CD14-positive monocyte (primary cell): ENCODE measurements at regions not wholly inside any gene's neighbourhood (a gene's known extent, or its start where the extent isn't known, plus 50 kb on each side); places are given as distances from the start of the nearest gene placed in this dataset.
A peak's percentile ranks its signal among the peaks of the same experiment; 100 is the strongest.

Experiments used
- DNase-seq, 3 donors: peaks; one replicate each; pipeline ENCODE4 v3.0.0-alpha.2; 2011 to 2022
- H2AFZ ChIP-seq: 2 replicates; pipeline ENCODE4 v1.6.0; 2012; ENCODE audit warnings: mild to moderate bottlenecking, low read depth, low read length, inconsistent platforms; ENCODE audit not compliant: insufficient read depth, poor library complexity, severe bottlenecking
- H3K27ac ChIP-seq, 2 donors: 1 replicate in 1 of 2; 2 replicates in 1 of 2; pipeline ENCODE4 v1.5.1; 2012 to 2013; ENCODE audit warnings: low read length in 2 of 2, control low read depth in 1 of 2, inconsistent platforms in 1 of 2, low read depth in 1 of 2, mild to moderate bottlenecking in 1 of 2
- H3K27me3 ChIP-seq, 2 donors: one replicate each; pipeline versions ENCODE4 v1.6.0 to v1.6.1; 2011 to 2013; ENCODE audit warnings: low read length in 2 of 2; ENCODE audit not compliant: control insufficient read depth in 2 of 2, insufficient read depth in 2 of 2
- H3K36me3 ChIP-seq, 2 donors: replicated peaks in 1 of 2; 1 replicate in 1 of 2; 2 replicates in 1 of 2; pipeline versions ENCODE4 v1.5.1 to v1.6.1; 2012 to 2013; ENCODE audit warnings: low read length in 2 of 2, control low read depth in 1 of 2, inconsistent platforms in 1 of 2, mild to moderate bottlenecking in 1 of 2; ENCODE audit not compliant: insufficient read depth in 2 of 2, control insufficient read depth in 1 of 2
- H3K4me1 ChIP-seq, 2 donors: 1 replicate in 1 of 2; 2 replicates in 1 of 2; pipeline versions ENCODE4 v1.5.1 to v1.6.1; 2012 to 2013; ENCODE audit warnings: low read length in 2 of 2, control low read depth in 1 of 2, inconsistent platforms in 1 of 2, mild to moderate bottlenecking in 1 of 2, moderate library complexity in 1 of 2; ENCODE audit not compliant: insufficient read depth in 2 of 2, control insufficient read depth in 1 of 2
- H3K4me2 ChIP-seq: replicated peaks from 2 replicates; pipeline ENCODE3; 2012; ENCODE audit warnings: low read length, moderate library complexity, mild to moderate bottlenecking; ENCODE audit not compliant: poor library complexity, severe bottlenecking; ENCODE audit errors: extremely low read depth
- H3K4me3 ChIP-seq, 3 experiments: fragments of 200-600 bp in 1 of 3; sonication (generic) in 1 of 3; replicated peaks in 1 of 3; 1 replicate in 2 of 3; 2 replicates in 1 of 3; pipeline ENCODE4 v1.5.1; 2011 to 2013; ENCODE audit warnings: low read length in 3 of 3, mild to moderate bottlenecking in 3 of 3, control low read depth in 2 of 3, low read depth in 2 of 3, inconsistent platforms in 1 of 3, moderate library complexity in 1 of 3
- H3K79me2 ChIP-seq: 2 replicates; pipeline ENCODE4 v1.6.0; 2012; ENCODE audit warnings: mild to moderate bottlenecking, control low read depth, inconsistent platforms, low read length, moderate library complexity; ENCODE audit not compliant: insufficient read depth
- H3K9ac ChIP-seq: 2 replicates; pipeline ENCODE4 v1.6.0; 2017; ENCODE audit warnings: low read length, mild to moderate bottlenecking; ENCODE audit not compliant: insufficient read depth, poor library complexity, severe bottlenecking
- H3K9me3 ChIP-seq, 2 donors: replicated peaks in 1 of 2; 1 replicate in 1 of 2; 2 replicates in 1 of 2; pipeline versions ENCODE4 v1.5.1 to v1.6.1; 2012 to 2013; ENCODE audit warnings: low read length in 2 of 2, control low read depth in 1 of 2; ENCODE audit not compliant: control insufficient read depth in 1 of 2, insufficient read depth in 1 of 2
- H4K20me1 ChIP-seq: 2 replicates; pipeline ENCODE4 v1.6.0; 2012; ENCODE audit warnings: mild to moderate bottlenecking, low read length, control low read depth, moderate library complexity; ENCODE audit not compliant: insufficient read depth
- H3K27ac Mint-ChIP-seq, 7 donors: one replicate each; pipeline ENCODE4 v1.8.0; 2020; ENCODE audit warnings: mild to moderate bottlenecking in 7 of 7, mixed read lengths in 7 of 7, moderate library complexity in 6 of 7, inconsistent platforms in 2 of 7
- H3K27me3 Mint-ChIP-seq, 3 donors: one replicate each; pipeline ENCODE4 v1.8.0; 2021 to 2022; ENCODE audit warnings: low read depth in 3 of 3, mild to moderate bottlenecking in 3 of 3, mixed read lengths in 3 of 3, moderate library complexity in 3 of 3, inconsistent platforms in 1 of 3
- H3K36me3 Mint-ChIP-seq, 2 donors: one replicate each; pipeline ENCODE4 v1.8.0; 2020; ENCODE audit warnings: mixed read lengths in 2 of 2, inconsistent platforms in 1 of 2, mild to moderate bottlenecking in 1 of 2
- H3K4me1 Mint-ChIP-seq: one replicate; pipeline ENCODE4 v1.8.0; 2020; ENCODE audit warnings: mild to moderate bottlenecking, mixed read lengths
- H3K4me3 Mint-ChIP-seq, 2 donors: one replicate each; pipeline ENCODE4 v1.8.0; 2020; ENCODE audit warnings: mild to moderate bottlenecking in 2 of 2, mixed read lengths in 2 of 2, moderate library complexity in 1 of 2
- H3K9me3 Mint-ChIP-seq, 7 donors: one replicate each; pipeline ENCODE4 v1.8.0; 2020 to 2022; ENCODE audit warnings: mixed read lengths in 7 of 7, mild to moderate bottlenecking in 6 of 7, moderate library complexity in 6 of 7, inconsistent platforms in 2 of 7
- WGBS: methylation state at CpG from one replicate; pipeline ENCODE4 v1.1.5; 2013; ENCODE audit warnings: missing lambda C conversion rate; ENCODE audit not compliant: insufficient coverage; 5-methylcytosine and 5-hydroxymethylcytosine counted together
- intact Hi-C, 2 donors: fragments of 100-400 bp; cut with micrococcal nuclease; formaldehyde crosslinking; loops; one replicate each; pipeline versions ENCODE4 v1.15.0 to v1.15.1; 2023
- TF ChIP-seq, protein P1 (sequence below): fragments of 200-600 bp; IDR thresholded peaks from one replicate; pipeline ENCODE4 v1.8.0; 2022; ENCODE audit warnings: antibody characterized with exemption, mild to moderate bottlenecking

DNA sequence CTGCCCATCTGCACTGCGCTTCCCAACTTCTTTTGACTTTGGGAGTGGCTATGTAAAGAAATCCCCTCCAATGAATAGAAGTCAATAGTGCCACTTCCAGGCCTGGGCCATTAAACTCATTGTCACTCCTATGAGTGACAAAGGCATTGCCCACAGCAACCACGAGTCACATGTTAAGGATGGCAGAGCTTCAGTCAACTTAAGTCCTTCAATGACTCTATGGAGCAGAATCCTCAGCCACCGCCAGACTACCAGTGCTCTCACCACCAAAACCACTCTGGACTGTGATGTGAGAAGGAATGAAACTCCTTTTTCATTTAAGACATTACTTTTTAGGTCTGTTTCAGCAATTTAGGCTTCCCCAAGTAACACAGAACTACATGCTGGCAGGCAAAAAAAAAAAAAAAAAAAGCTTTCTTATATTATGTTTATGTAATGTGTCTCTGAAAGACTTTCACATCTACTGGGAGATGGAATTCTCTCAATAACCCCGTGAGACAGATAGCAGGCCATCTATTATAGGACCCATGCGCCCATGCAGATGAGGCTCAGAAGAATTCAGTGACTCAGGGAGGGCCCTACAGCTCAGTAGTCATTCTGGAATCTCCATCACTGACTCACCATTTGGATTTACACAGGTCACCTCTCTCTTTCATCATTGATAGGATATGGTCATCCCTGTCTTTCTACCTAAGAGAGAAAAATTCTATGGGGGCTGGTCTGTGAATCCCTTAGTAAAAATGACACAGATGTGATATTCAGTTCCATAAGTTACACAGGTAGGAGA lies 180.5 kb downstream of the CEMIP2 start:
- no peaks in the 10 kb centered on the region for H3K4me1 Mint-ChIP-seq
- TF ChIP-seq, protein P1, sequence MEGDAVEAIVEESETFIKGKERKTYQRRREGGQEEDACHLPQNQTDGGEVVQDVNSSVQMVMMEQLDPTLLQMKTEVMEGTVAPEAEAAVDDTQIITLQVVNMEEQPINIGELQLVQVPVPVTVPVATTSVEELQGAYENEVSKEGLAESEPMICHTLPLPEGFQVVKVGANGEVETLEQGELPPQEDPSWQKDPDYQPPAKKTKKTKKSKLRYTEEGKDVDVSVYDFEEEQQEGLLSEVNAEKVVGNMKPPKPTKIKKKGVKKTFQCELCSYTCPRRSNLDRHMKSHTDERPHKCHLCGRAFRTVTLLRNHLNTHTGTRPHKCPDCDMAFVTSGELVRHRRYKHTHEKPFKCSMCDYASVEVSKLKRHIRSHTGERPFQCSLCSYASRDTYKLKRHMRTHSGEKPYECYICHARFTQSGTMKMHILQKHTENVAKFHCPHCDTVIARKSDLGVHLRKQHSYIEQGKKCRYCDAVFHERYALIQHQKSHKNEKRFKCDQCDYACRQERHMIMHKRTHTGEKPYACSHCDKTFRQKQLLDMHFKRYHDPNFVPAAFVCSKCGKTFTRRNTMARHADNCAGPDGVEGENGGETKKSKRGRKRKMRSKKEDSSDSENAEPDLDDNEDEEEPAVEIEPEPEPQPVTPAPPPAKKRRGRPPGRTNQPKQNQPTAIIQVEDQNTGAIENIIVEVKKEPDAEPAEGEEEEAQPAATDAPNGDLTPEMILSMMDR, result no peak
- peaks cover 0 to 7% (median 0%) of the 10 kb centered on the region in 3 donors for H3K27me3 Mint-ChIP-seq
- 100% methylated on average over 2 of the region's 5 CpGs for WGBS
- intact Hi-C loops, result no loop called here
- no peaks in the 10 kb centered on the region for H3K79me2 ChIP-seq
- peak in 1 of 3 donors; percentile 40 for DNase-seq
- H3K9me3 Mint-ChIP-seq, result peaks cover 0 to 2% (median 0%) of the 10 kb centered on the region in 7 donors
- H3K27me3 ChIP-seq, result no peaks in the 10 kb centered on the region
- H3K36me3 ChIP-seq, result no peaks in the 10 kb centered on the region
- H3K4me3 ChIP-seq, result no peak overlapping the region
- H3K4me3 Mint-ChIP-seq, result no peak overlapping the region
- no peaks in the 10 kb centered on the region for H3K36me3 Mint-ChIP-seq
- H3K4me2 ChIP-seq, result no peak overlapping the region
- no peak overlapping the region for H3K27ac Mint-ChIP-seq
- no peak overlapping the region for H2AFZ ChIP-seq
- H3K4me1 ChIP-seq, result no peaks in the 10 kb centered on the region
- H4K20me1 ChIP-seq, result no peaks in the 10 kb centered on the region
- no peak overlapping the region for H3K9ac ChIP-seq
- H3K9me3 ChIP-seq, result no peaks in the 10 kb centered on the region
- H3K27ac ChIP-seq, result no peak overlapping the region

DNA sequence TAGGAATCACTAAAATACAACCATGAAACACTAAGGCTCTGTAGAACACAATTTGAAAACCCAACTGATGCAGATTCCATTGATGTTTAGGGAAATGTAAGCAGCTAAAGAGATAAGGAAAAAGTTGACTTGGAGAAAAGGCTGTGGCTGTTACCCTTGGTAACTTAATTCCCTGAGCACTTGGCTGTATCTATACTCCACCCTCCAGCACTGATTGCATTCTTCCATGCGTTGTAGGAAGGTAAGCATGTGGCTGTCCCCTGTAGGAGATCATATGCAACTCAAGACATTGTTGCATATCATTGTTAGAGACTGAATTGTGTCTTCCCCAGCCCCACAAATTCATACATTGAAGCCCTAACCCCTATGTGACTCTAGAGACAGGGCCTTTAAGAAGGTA lies 184.5 kb downstream of the CEMIP2 start:
- intact Hi-C loops, result no loop called here
- TF ChIP-seq, protein P1, result no peak
- Histone ChIP-seq H2AFZ (no peak overlapping the region), H3K79me2 (no peaks in the 10 kb centered on the region), H3K4me2 (no peak overlapping the region), H3K4me3 (no peak overlapping the region), H3K9ac (no peak overlapping the region), H3K9me3 (no peaks in the 10 kb centered on the region), H4K20me1 (no peaks in the 10 kb centered on the region), H3K27ac (no peak overlapping the region), H3K4me1 (no peaks in the 10 kb centered on the region), H3K27me3 (no peaks in the 10 kb centered on the region), H3K36me3 (no peaks in the 10 kb centered on the region)
- Mint-ChIP-seq H3K36me3 (no peaks in the 10 kb centered on the region), H3K9me3 (peaks cover 0 to 2% (median 0%) of the 10 kb centered on the region in 7 donors), H3K4me3 (no peak overlapping the region), H3K4me1 (no peaks in the 10 kb centered on the region), H3K27me3 (peaks cover 0 to 4% (median 0%) of the 10 kb centered on the region in 3 donors), H3K27ac (no peak overlapping the region)
- no CpG with 5 or more reads among the region's 1 CpG for WGBS
- DNase-seq, result no peak
